Activated naive CD4-positive, alpha-beta T cell treated with anti-CD3 and anti-CD28 coated beads, Interleukin-2, amount 50 U/mL, for 72 hours (primary cell): ENCODE measurements at regions not wholly inside any gene's neighbourhood (a gene's known extent, or its start where the extent isn't known, plus 50 kb on each side); places are given as distances from the start of the nearest gene placed in this dataset.
"Not testable (repeated sequence)": the region's sequence is repeated elsewhere in the genome, so short reads cannot be mapped to it uniquely, and the experiment has no call there.

ENCODE experiments used
- ATAC-seq, 2 donors: fragments of 150-1000 bp; cut with Tn5 transposase; 2 replicates each; pipeline ENCODE4 v1.10.0; 2021; ENCODE audit warnings: mild to moderate bottlenecking in 2 of 2, moderate library complexity in 2 of 2
- DNase-seq, 2 donors: peaks; one replicate each; pipeline ENCODE4 v3.0.0; 2021 to 2022; ENCODE audit warnings: low spot score in 2 of 2
- H3K27ac Mint-ChIP-seq, 2 donors: one replicate each; pipeline ENCODE4 v1.8.0; 2022; ENCODE audit warnings: mild to moderate bottlenecking in 2 of 2, mixed read lengths in 2 of 2
- H3K36me3 Mint-ChIP-seq, 2 donors: one replicate each; pipeline ENCODE4 v1.8.0; 2022; ENCODE audit warnings: mixed read lengths in 2 of 2
- H3K9me3 Mint-ChIP-seq, 2 donors: one replicate each; pipeline ENCODE4 v1.8.0; 2022; ENCODE audit warnings: mixed read lengths in 2 of 2

DNA sequence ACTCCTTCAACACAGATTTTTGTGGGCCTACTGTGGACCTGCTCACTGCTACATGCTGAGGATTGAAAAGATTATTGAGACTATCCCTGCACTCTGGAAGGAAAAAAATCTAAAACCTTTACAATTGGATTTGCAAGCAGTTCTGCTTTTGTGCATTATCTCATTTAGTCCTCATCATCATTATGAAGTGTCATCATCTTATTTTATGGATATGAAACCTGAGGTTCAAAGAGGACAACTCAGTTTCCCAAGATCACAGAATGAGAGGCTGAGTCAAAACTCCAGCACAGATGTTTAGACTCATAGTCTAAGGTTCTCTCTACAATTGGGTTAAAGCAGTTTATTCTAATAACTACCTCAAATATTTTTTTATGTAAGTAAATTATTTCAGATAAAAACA lies 160.2 kb upstream of the MARCKS start:
- DNase-seq, result no peak
- ATAC-seq, result no peak
- Mint-ChIP-seq H3K27ac (no peak overlapping the region), H3K9me3 (no peaks in the 10 kb centered on the region), H3K36me3 (no peaks in the 10 kb centered on the region)

GRCh38 chr6:113697632-113698410 lies 159.3 kb upstream of the MARCKS start:
- peaks cover 0 to 3% of the 10 kb centered on the region in 2 donors for H3K9me3 Mint-ChIP-seq
- peaks cover 0 to 4% of the 10 kb centered on the region in 2 donors for H3K36me3 Mint-ChIP-seq
- ATAC-seq, result no peak
- H3K27ac Mint-ChIP-seq, result no peak overlapping the region
- DNase-seq, result no peak

GRCh38 chr6:113699239-113699638 lies 157.9 kb upstream of the MARCKS start:
- Mint-ChIP-seq H3K9me3 (peaks cover 0 to 3% of the 10 kb centered on the region in 2 donors), H3K36me3 (peaks cover 0 to 4% of the 10 kb centered on the region in 2 donors), H3K27ac (no peak overlapping the region)
- DNase-seq (no peak), ATAC-seq (no peak)

DNA sequence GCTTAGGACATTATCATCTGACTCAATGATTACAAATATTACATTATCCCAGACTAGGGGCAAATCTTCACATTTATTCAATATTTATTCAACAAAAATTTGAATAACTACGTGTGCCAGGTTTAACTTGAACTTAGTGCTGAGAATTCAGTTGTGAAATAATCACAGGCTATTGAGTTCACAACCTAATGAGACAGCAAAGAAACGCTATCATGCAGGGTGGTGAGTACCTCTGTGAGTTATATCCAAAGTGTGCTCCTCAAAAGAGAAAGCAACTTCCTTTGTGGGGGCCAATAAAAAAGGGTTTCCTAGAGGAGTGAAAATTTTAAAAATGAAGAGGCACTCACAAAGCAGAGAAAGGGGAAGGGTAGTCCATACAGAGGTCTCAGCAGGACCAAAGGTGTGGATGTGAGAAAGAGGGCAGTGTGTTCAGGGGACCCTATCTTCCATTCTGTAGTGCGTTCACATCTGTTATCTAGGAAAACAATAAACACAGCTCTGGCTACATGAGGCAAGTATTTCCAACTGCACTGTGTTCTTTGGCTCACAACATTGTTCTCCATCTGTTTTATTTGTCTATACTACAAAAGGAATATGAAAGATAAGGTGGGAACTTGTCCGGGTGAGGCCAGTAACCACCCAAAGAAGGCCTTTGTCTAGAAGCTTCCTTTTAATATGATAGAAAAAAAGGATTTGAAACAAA lies 155.4 kb upstream of the MARCKS start:
- peaks cover 0 to 4% of the 10 kb centered on the region in 2 donors for H3K36me3 Mint-ChIP-seq

GRCh38 chr6:113707194-113707593 lies 150.0 kb upstream of the MARCKS start:
- ATAC-seq, result no peak
- Mint-ChIP-seq H3K27ac (no peak overlapping the region), H3K9me3 (peaks cover 0 to 3% of the 10 kb centered on the region in 2 donors), H3K36me3 (peaks cover 0 to 4% of the 10 kb centered on the region in 2 donors)
- no peak for DNase-seq

More for the DNA sequence above, 155.4 kb upstream of the MARCKS start:
- Mint-ChIP-seq H3K27ac (no peak overlapping the region), H3K9me3 (peaks cover 0 to 3% of the 10 kb centered on the region in 2 donors)
- ATAC-seq, result no peak
- DNase-seq, result no peak

- H3K9me3 Mint-ChIP-seq, result peaks cover 0 to under 1% of the 10 kb centered on the region in 2 donors
- H3K36me3 Mint-ChIP-seq, result no peaks in the 10 kb centered on the region
- DNase-seq (no peak), ATAC-seq (no peak)
- no peak overlapping the region for H3K27ac Mint-ChIP-seq
Observed at GRCh38 chr6:113709936-113710509, 147.1 kb upstream of the MARCKS start.

DNA sequence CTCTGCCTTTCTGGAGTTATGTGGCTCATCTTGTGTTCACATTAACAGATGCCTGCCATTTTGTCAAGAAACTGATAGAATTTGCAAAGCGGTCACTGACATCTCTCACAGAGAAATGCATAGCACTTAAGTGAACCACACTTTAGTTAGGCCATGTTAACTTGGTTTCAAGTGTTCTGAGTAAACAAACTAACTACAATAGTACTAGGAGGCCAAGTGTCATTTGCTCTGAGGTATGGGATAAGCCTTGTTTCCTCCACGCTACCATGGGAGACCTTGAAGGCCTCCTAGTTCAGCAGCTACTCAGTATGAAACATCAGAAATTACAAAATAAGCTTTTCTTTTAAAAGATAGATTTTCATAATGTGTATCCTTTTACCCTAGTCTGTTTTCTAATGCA lies 143.5 kb upstream of the MARCKS start:
- no peaks in the 10 kb centered on the region for H3K36me3 Mint-ChIP-seq
- no peak for DNase-seq
- H3K9me3 Mint-ChIP-seq, result peaks cover 0 to 4% of the 10 kb centered on the region in 2 donors
- H3K27ac Mint-ChIP-seq, result no peak overlapping the region
- ATAC-seq, result no peak

DNA sequence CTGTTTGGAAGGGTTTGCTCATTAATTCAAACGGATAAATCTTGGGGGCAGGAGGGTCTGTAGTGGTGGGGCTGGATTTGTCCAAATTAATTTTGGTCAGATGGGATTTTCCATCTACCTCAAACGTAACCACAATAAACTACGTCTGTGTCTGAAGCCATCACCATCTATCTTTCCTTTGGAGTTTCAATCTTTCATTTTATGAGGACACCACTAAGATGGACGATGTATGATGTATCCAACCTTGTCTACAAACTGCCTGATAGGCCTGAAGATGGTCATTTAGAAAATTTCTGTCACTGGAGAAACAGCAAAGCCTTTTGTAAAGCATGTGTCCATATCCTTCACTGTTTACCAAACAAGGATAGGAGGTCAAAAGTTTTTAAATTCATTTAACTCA lies 138.6 kb upstream of the MARCKS start:
- Mint-ChIP-seq H3K27ac (no peak overlapping the region), H3K36me3 (no peaks in the 10 kb centered on the region), H3K9me3 (peaks cover 0 to 4% of the 10 kb centered on the region in 2 donors)
- DNase-seq, result no peak
- no peak for ATAC-seq

- no peak for ATAC-seq
- DNase-seq, result no peak
- no peak overlapping the region for H3K27ac Mint-ChIP-seq
- H3K36me3 Mint-ChIP-seq, result no peaks in the 10 kb centered on the region
- H3K9me3 Mint-ChIP-seq, result peaks cover 0 to 4% of the 10 kb centered on the region in 2 donors
Observed at GRCh38 chr6:113719064-113719463, 138.1 kb upstream of the MARCKS start.

- no peaks in the 10 kb centered on the region for H3K36me3 Mint-ChIP-seq
Observed at GRCh38 chr6:113719545-113719944, 137.6 kb upstream of the MARCKS start.

DNA sequence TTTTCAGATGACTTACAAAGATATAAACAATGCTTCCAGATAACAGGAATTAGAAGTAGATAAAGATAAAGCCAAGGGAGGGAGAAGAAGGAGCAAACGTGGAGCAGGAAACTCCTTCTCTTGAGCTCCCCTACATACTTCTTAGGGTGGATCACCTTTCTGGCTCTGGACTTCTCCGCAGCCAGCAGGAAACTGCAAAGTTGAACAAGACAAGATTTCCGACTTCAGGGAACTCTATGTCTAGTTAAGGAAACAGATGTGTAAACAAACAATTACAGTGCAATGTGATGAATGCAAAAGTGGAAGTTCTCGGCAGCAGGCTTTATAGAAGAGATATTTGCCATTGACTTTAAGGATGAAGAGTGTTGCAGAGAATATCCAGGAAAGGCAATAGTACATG lies 134.0 kb upstream of the MARCKS start:
- ATAC-seq (no peak), DNase-seq (no peak)
- H3K27ac Mint-ChIP-seq, result no peak overlapping the region
- no peaks in the 10 kb centered on the region for H3K36me3 Mint-ChIP-seq
- H3K9me3 Mint-ChIP-seq, result peaks cover 0 to 3% of the 10 kb centered on the region in 2 donors

More at GRCh38 chr6:113719545-113719944, 137.6 kb upstream of the MARCKS start:
- ATAC-seq, result no peak
- H3K9me3 Mint-ChIP-seq, result peaks cover 0 to 4% of the 10 kb centered on the region in 2 donors
- DNase-seq, result no peak
- no peak overlapping the region for H3K27ac Mint-ChIP-seq

DNA sequence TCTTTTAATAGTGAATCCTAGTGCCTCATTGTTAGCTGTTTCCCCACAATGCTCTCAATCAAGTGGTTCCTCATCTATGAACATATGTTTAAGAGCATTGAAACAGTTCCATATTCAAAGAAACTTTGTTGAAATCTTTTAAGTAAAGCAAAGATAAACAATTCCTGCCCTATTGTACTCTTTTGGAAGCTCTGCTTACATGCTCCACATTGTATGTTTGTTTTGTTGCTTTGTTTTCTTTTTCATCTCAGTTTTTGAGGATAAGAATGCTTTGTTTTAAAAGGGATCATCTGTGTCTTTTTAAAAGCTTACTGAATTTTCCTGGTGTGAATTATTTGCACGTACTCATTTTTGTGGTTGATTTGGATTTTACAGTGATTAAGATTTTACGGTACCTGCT lies 132.2 kb upstream of the MARCKS start:
- H3K36me3 Mint-ChIP-seq, DNase-seq, H3K9me3 Mint-ChIP-seq, ATAC-seq, H3K27ac Mint-ChIP-seq: not testable (repeated sequence)

- H3K27ac Mint-ChIP-seq, result no peak overlapping the region
- no peaks in the 10 kb centered on the region for H3K36me3 Mint-ChIP-seq
- H3K9me3 Mint-ChIP-seq, result peaks cover 5 to 9% of the 10 kb centered on the region in 2 donors
- ATAC-seq (no peak), DNase-seq (no peak)
Observed at GRCh38 chr6:113731541-113731940, 125.6 kb upstream of the MARCKS start.

GRCh38 chr6:113732384-113732966 lies 124.7 kb upstream of the MARCKS start:
- Mint-ChIP-seq H3K9me3 (peaks cover 5 to 9% of the 10 kb centered on the region in 2 donors), H3K27ac (no peak overlapping the region), H3K36me3 (no peaks in the 10 kb centered on the region)
- DNase-seq (no peak), ATAC-seq (no peak)

DNA sequence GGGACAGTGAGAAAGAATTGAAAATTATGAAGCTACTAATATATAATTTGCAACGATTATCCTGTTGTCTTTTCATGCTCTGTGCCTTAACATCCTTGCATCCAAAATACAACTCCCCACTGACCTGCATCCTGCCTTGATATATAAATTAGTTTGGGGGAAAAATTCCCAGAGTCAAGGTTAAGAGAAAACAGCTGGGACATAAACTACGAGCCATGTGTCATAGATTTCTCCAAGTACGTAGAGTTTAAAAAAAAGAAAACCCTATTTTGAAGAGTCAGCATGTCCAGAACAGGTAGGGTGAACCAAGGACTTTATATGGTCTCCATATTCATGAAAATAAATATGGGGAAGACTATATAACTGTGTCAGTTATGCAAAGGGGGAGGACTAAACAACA lies 123.8 kb upstream of the MARCKS start:
- H3K36me3 Mint-ChIP-seq, result no peaks in the 10 kb centered on the region
- H3K9me3 Mint-ChIP-seq, result peaks cover 5 to 9% of the 10 kb centered on the region in 2 donors
- ATAC-seq (no peak), DNase-seq (no peak)
- H3K27ac Mint-ChIP-seq, result no peak overlapping the region

DNA sequence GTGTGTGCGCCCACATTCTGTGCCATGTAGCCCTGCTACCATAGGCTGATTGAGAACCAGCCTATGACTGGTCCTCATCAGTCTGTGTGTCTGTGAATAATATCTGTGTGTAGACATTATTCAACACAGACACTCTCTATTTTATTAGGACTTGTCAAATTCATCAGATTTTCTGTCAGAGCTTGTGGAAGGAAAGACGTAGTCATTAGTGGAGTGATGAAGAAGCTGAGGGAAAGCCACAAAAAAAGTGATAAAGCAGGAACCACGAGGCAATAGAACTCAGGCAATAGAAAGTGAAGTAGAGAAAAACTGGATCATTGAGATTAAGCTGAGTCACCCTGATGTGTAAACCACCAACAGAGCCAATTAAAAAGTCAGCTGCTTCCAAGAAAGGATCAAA lies 122.2 kb upstream of the MARCKS start:
- H3K36me3 Mint-ChIP-seq, result no peaks in the 10 kb centered on the region
- peaks cover 5 to 6% of the 10 kb centered on the region in 2 donors for H3K9me3 Mint-ChIP-seq
- DNase-seq (no peak), ATAC-seq (peak in 1 of 2 donors; percentile 34)
- H3K27ac Mint-ChIP-seq, result no peak overlapping the region

DNA sequence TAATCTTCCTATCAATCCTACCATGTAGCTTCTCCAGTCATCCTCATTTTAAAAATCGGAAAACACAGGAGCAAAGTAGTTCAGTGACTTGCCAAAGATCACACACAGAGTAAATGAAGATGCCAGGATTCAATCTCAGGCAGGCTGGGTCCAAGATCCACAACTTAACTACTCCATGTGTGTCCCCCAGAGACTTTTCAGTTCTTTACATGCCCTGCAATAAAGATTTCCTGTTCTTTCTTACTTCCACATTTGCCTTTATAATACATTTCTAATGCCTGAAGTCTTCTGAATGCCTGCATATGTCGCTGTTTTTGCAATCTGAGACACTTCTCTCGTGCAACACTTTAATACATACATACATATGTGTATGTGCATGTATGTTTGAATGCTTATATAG lies 121.7 kb upstream of the MARCKS start:
- ATAC-seq (no peak), DNase-seq (no peak)
- H3K36me3 Mint-ChIP-seq, result no peaks in the 10 kb centered on the region
- peaks cover 5 to 6% of the 10 kb centered on the region in 2 donors for H3K9me3 Mint-ChIP-seq
- H3K27ac Mint-ChIP-seq, result no peak overlapping the region
